ENCODE measurements at regions not wholly inside any gene's neighbourhood (a gene's known extent, or its start where the extent isn't known, plus 50 kb on each side); places are given as distances from the start of the nearest gene placed in this dataset.
A peak's percentile ranks its signal among the peaks of the same experiment; 100 is the strongest.
"Not testable (repeated sequence)": the region's sequence is repeated elsewhere in the genome, so short reads cannot be mapped to it uniquely, and the experiment has no call there.

DNA sequence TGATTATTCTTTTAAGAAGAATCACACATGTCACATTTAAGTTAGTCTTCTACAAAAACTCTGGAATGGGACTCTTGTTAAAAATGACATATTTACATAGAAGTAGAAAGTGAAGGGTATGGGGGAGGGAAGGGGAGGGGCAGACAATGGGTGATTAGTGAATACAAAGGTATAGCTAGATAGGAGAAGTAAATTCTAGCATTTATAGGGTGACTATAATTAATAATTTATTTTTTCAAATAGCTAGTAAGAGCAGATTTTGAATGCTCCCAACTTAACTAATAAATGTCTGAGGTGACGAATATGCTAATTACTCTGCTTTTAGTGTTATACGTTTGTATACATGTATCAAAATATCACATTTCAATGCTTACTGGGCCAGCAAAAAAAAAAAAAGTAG lies 59.4 kb downstream of the BLTP3B start:
- no peak overlapping the region for H2AFZ ChIP-seq (ENCODE audit: low read length, unreplicated experiment)
- H3K27ac ChIP-seq (ENCODE audit: low read depth, low read length), result no peak overlapping the region
- no peaks in the 10 kb centered on the region for H3K79me2 ChIP-seq (ENCODE audit: control insufficient read depth, insufficient read depth, low read length, unreplicated experiment)
- H3K4me3 ChIP-seq (ENCODE audit: low read depth, low read length), result no peak overlapping the region
- no peaks in the 10 kb centered on the region for H3K27me3 ChIP-seq (ENCODE audit: insufficient read depth, low read length)
- H3K4me1 ChIP-seq (ENCODE audit: control insufficient read depth, insufficient read depth, low read length, unreplicated experiment), result no peaks in the 10 kb centered on the region
- peaks cover 25% of the 10 kb centered on the region for H3K36me3 ChIP-seq (ENCODE audit: insufficient read depth, low read length)

DNA sequence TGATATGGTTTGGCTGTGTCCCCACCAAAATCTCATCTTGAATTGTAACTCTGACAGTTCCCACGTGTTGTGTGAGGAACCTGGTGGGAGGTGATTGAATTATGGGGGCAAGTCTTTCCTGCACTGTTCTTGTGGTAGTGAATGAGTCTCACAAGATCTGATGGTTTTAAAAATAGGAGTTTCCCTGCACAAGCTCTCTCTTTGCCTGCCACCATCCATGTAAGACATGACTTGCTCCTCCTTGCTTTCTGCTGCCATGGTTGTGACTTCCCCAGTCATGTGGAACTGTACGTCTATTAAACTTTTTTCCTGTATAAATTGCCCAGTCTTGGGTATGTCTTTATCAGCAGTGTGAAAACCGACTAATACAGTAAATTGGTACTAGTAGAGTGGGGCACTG lies 63.9 kb downstream of the BLTP3B start:
- H3K27me3 ChIP-seq (ENCODE audit: insufficient read depth, low read length); H3K4me3 ChIP-seq (ENCODE audit: low read depth, low read length); H3K4me1 ChIP-seq (ENCODE audit: control insufficient read depth, insufficient read depth, low read length, unreplicated experiment); H2AFZ ChIP-seq (ENCODE audit: low read length, unreplicated experiment); H3K79me2 ChIP-seq (ENCODE audit: control insufficient read depth, insufficient read depth, low read length, unreplicated experiment); H3K27ac ChIP-seq (ENCODE audit: low read depth, low read length): not testable (repeated sequence)
- H3K36me3 ChIP-seq (ENCODE audit: insufficient read depth, low read length), result peaks cover 25% of the 10 kb centered on the region

GRCh38 chr12:100077367-100077766 lies 65.3 kb downstream of the BLTP3B start:
- Histone ChIP-seq H3K79me2 (ENCODE audit: control insufficient read depth, insufficient read depth, low read length, unreplicated experiment) (no peaks in the 10 kb centered on the region), H3K27ac (ENCODE audit: low read depth, low read length) (no peak overlapping the region), H3K27me3 (ENCODE audit: insufficient read depth, low read length) (no peaks in the 10 kb centered on the region), H2AFZ (ENCODE audit: low read length, unreplicated experiment) (no peak overlapping the region), H3K4me3 (ENCODE audit: low read depth, low read length) (no peak overlapping the region), H3K36me3 (ENCODE audit: insufficient read depth, low read length) (peaks cover 14% of the 10 kb centered on the region; the same call in 1 of the 2 replicates), H3K4me1 (ENCODE audit: control insufficient read depth, insufficient read depth, low read length, unreplicated experiment) (no peaks in the 10 kb centered on the region)

GRCh38 chr12:100075598-100075997 lies 67.1 kb downstream of the BLTP3B start:
- Histone ChIP-seq H2AFZ (ENCODE audit: low read length, unreplicated experiment) (no peak overlapping the region), H3K79me2 (ENCODE audit: control insufficient read depth, insufficient read depth, low read length, unreplicated experiment) (no peaks in the 10 kb centered on the region), H3K27me3 (ENCODE audit: insufficient read depth, low read length) (no peaks in the 10 kb centered on the region), H3K36me3 (ENCODE audit: insufficient read depth, low read length) (no peaks in the 10 kb centered on the region; the same call in 1 of the 2 replicates), H3K4me1 (ENCODE audit: control insufficient read depth, insufficient read depth, low read length, unreplicated experiment) (no peaks in the 10 kb centered on the region), H3K4me3 (ENCODE audit: low read depth, low read length) (no peak overlapping the region), H3K27ac (ENCODE audit: low read depth, low read length) (no peak overlapping the region)

GRCh38 chr12:100069795-100070194 lies 72.9 kb downstream of the BLTP3B start:
- Histone ChIP-seq H3K79me2 (ENCODE audit: control insufficient read depth, insufficient read depth, low read length, unreplicated experiment) (no peaks in the 10 kb centered on the region), H3K36me3 (ENCODE audit: insufficient read depth, low read length) (peaks cover 26% of the 10 kb centered on the region), H3K4me3 (ENCODE audit: low read depth, low read length) (no peak overlapping the region), H3K27me3 (ENCODE audit: insufficient read depth, low read length) (no peaks in the 10 kb centered on the region), H2AFZ (ENCODE audit: low read length, unreplicated experiment) (no peak overlapping the region), H3K4me1 (ENCODE audit: control insufficient read depth, insufficient read depth, low read length, unreplicated experiment) (no peaks in the 10 kb centered on the region), H3K27ac (ENCODE audit: low read depth, low read length) (no peak overlapping the region)

DNA sequence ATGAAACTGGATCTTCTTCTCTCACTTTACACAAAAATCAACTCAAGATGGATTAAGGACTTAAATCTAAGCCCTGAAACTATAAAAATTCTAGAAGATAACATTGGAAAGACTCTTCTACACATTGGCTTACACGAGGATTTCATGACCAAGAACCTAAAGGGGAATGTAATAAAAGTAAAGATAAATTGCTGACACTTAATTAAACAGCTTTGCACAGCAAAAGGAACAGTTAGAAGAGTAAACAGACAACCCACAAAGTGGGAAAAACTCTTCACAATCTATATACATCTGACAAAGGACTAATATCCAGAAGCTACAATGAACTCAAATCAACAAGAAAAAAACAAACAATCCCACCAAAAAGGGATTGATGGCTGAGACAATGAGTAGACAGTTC lies 74.4 kb downstream of the BLTP3B start:
- H3K27me3 ChIP-seq (ENCODE audit: insufficient read depth, low read length), result no peaks in the 10 kb centered on the region
- H3K27ac ChIP-seq (ENCODE audit: low read depth, low read length), result no peak overlapping the region
- peaks cover 28% of the 10 kb centered on the region for H3K36me3 ChIP-seq (ENCODE audit: insufficient read depth, low read length)
- no peaks in the 10 kb centered on the region for H3K4me1 ChIP-seq (ENCODE audit: control insufficient read depth, insufficient read depth, low read length, unreplicated experiment)
- no peak overlapping the region for H3K4me3 ChIP-seq (ENCODE audit: low read depth, low read length)
- H3K79me2 ChIP-seq (ENCODE audit: control insufficient read depth, insufficient read depth, low read length, unreplicated experiment), result no peaks in the 10 kb centered on the region
- H2AFZ ChIP-seq (ENCODE audit: low read length, unreplicated experiment), result no peak overlapping the region

GRCh38 chr12:100061814-100062213 lies 77.1 kb upstream of the ANKS1B start:
- Histone ChIP-seq H2AFZ (ENCODE audit: low read length, unreplicated experiment) (no peak overlapping the region), H3K36me3 (ENCODE audit: insufficient read depth, low read length) (peaks cover 12% of the 10 kb centered on the region), H3K27ac (ENCODE audit: low read depth, low read length) (no peak overlapping the region)

GRCh38 chr12:100058482-100059029 lies 73.8 kb upstream of the ANKS1B start:
- Histone ChIP-seq H3K4me1 (ENCODE audit: control insufficient read depth, insufficient read depth, low read length, unreplicated experiment) (peaks cover 15% of the 10 kb centered on the region), H3K36me3 (ENCODE audit: insufficient read depth, low read length) (peaks cover 17% of the 10 kb centered on the region), H2AFZ (ENCODE audit: low read length, unreplicated experiment) (no peak overlapping the region), H3K27me3 (ENCODE audit: insufficient read depth, low read length) (no peaks in the 10 kb centered on the region), H3K27ac (ENCODE audit: low read depth, low read length) (peak overlapping the region; percentile 64), H3K4me3 (ENCODE audit: low read depth, low read length) (no peak overlapping the region), H3K79me2 (ENCODE audit: control insufficient read depth, insufficient read depth, low read length, unreplicated experiment) (no peaks in the 10 kb centered on the region)

More at GRCh38 chr12:100061814-100062213, 77.1 kb upstream of the ANKS1B start:
- no peaks in the 10 kb centered on the region for H3K79me2 ChIP-seq (ENCODE audit: control insufficient read depth, insufficient read depth, low read length, unreplicated experiment)
- H3K27me3 ChIP-seq (ENCODE audit: insufficient read depth, low read length), result no peaks in the 10 kb centered on the region
- H3K4me1 ChIP-seq (ENCODE audit: control insufficient read depth, insufficient read depth, low read length, unreplicated experiment), result peaks cover 15% of the 10 kb centered on the region
- no peak overlapping the region for H3K4me3 ChIP-seq (ENCODE audit: low read depth, low read length)

GRCh38 chr12:100046202-100046601 lies 61.5 kb upstream of the ANKS1B start:
- H3K4me1 ChIP-seq (ENCODE audit: control insufficient read depth, insufficient read depth, low read length, unreplicated experiment); H3K4me3 ChIP-seq (ENCODE audit: low read depth, low read length): not testable (repeated sequence)

GRCh38 chr12:100044266-100044665 lies 59.5 kb upstream of the ANKS1B start:
- H3K79me2 ChIP-seq (ENCODE audit: control insufficient read depth, insufficient read depth, low read length, unreplicated experiment), result no peaks in the 10 kb centered on the region
- H2AFZ ChIP-seq (ENCODE audit: low read length, unreplicated experiment), result no peak overlapping the region
- H3K4me3 ChIP-seq (ENCODE audit: low read depth, low read length), result no peak overlapping the region
- no peak overlapping the region for H3K27ac ChIP-seq (ENCODE audit: low read depth, low read length)
- no peaks in the 10 kb centered on the region for H3K4me1 ChIP-seq (ENCODE audit: control insufficient read depth, insufficient read depth, low read length, unreplicated experiment)
- no peaks in the 10 kb centered on the region for H3K27me3 ChIP-seq (ENCODE audit: insufficient read depth, low read length)
- H3K36me3 ChIP-seq (ENCODE audit: insufficient read depth, low read length), result peaks cover 8% of the 10 kb centered on the region; the same call in 1 of the 2 replicates

More at GRCh38 chr12:100046202-100046601, 61.5 kb upstream of the ANKS1B start:
- H3K27ac ChIP-seq (ENCODE audit: low read depth, low read length); H3K79me2 ChIP-seq (ENCODE audit: control insufficient read depth, insufficient read depth, low read length, unreplicated experiment); H2AFZ ChIP-seq (ENCODE audit: low read length, unreplicated experiment); H3K27me3 ChIP-seq (ENCODE audit: insufficient read depth, low read length); H3K36me3 ChIP-seq (ENCODE audit: insufficient read depth, low read length): not testable (repeated sequence)

GRCh38 chr12:100043631-100044030 lies 58.9 kb upstream of the ANKS1B start:
- Histone ChIP-seq H3K27ac (ENCODE audit: low read depth, low read length) (no peak overlapping the region), H3K4me3 (ENCODE audit: low read depth, low read length) (no peak overlapping the region), H3K79me2 (ENCODE audit: control insufficient read depth, insufficient read depth, low read length, unreplicated experiment) (no peaks in the 10 kb centered on the region), H3K36me3 (ENCODE audit: insufficient read depth, low read length) (peaks cover 8% of the 10 kb centered on the region; the same call in 1 of the 2 replicates), H3K4me1 (ENCODE audit: control insufficient read depth, insufficient read depth, low read length, unreplicated experiment) (no peaks in the 10 kb centered on the region), H2AFZ (ENCODE audit: low read length, unreplicated experiment) (no peak overlapping the region), H3K27me3 (ENCODE audit: insufficient read depth, low read length) (no peaks in the 10 kb centered on the region)
